ENCODE measurements at regions not wholly inside any gene's neighbourhood (a gene's known extent, or its start where the extent isn't known, plus 50 kb on each side); places are given as distances from the start of the nearest gene placed in this dataset.

GRCh38 chr12:34386016-34386415 is 363.7 kb downstream of the ALG10 start:
- FAIRE-seq, result no peak

GRCh38 chr12:34386621-34387255 is 364.4 kb downstream of the ALG10 start:
- no peak for FAIRE-seq

GRCh38 chr12:34387711-34388635 is 365.7 kb downstream of the ALG10 start:
- FAIRE-seq, result no peak

- FAIRE-seq, result no peak
Measured at GRCh38 chr12:34388636-34389377, 366.5 kb downstream of the ALG10 start.

GRCh38 chr12:34389378-34390170 is 367.3 kb downstream of the ALG10 start:
- FAIRE-seq, result no peak

GRCh38 chr12:34390171-34390841 is 368.0 kb downstream of the ALG10 start:
- FAIRE-seq, result no peak

GRCh38 chr12:34390846-34391700 is 368.8 kb downstream of the ALG10 start:
- no peak for FAIRE-seq

GRCh38 chr12:34391771-34392581 is 369.7 kb downstream of the ALG10 start:
- FAIRE-seq, result no peak

- no peak for FAIRE-seq
Measured at GRCh38 chr12:34392741-34393085, 370.4 kb downstream of the ALG10 start.

GRCh38 chr12:34393086-34393820 is 371.0 kb downstream of the ALG10 start:
- FAIRE-seq, result no peak

GRCh38 chr12:34393821-34394150 is 371.5 kb downstream of the ALG10 start:
- FAIRE-seq, result no peak

- FAIRE-seq, result no peak
Measured at GRCh38 chr12:34394211-34395055, 372.1 kb downstream of the ALG10 start.

GRCh38 chr12:34395056-34396005 is 373.0 kb downstream of the ALG10 start:
- FAIRE-seq, result no peak

- FAIRE-seq, result no peak
Measured at GRCh38 chr12:34396006-34396860, 373.9 kb downstream of the ALG10 start.

- no peak for FAIRE-seq
Measured at GRCh38 chr12:34396861-34397590, 374.7 kb downstream of the ALG10 start.

Measured in endometrium (tissue), 2 donors.